Ovary (tissue), 3 donors: ENCODE measurements at regions not wholly inside any gene's neighbourhood (a gene's known extent, or its start where the extent isn't known, plus 50 kb on each side); places are given as distances from the start of the nearest gene placed in this dataset.

ENCODE experiments used
- EP300 ChIP-seq: sonication (generic); formaldehyde crosslinking; IDR thresholded peaks from one replicate; pipeline ENCODE4 v1.6.1; 2017; ENCODE audit warnings: antibody characterized with exemption
- POLR2A ChIP-seq: fragments of 450-650 bp; IDR thresholded peaks from one replicate; pipeline ENCODE4 v1.6.1; 2017; ENCODE audit warnings: antibody characterized with exemption, mild to moderate bottlenecking, moderate library complexity
- TF ChIP-seq, protein P1 (sequence below), 3 donors: fragments of 450-650 bp in 2 of 3; fragments of 200-600 bp in 1 of 3; IDR thresholded peaks; one replicate each; pipeline versions ENCODE4 v1.5.1 to v1.8.0; 2016 to 2022; ENCODE audit warnings: antibody characterized with exemption in 3 of 3, mild to moderate bottlenecking in 1 of 3
- donor health status: DM: no; HTN: no; CAD: no.

DNA sequence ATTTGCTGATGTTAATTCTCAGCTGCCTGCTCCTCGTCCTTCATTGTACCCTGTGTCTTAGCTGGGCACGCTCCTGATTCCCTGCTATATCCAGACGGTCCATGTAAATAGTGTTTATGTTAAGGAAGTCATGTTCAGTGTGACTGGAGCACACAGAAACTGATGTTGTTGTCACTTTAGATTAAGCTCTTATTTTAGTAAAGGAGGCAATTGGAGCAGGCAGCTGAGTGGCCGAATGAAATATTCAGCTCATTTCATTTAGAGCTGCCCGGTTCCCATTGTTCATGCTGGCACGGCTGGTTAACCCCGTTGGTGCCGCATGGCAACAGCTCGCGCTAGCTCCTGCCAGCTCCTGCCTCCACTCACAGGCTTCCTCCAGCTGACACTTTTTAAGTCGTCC lies 446.8 kb upstream of the SOX5 start:
- TF ChIP-seq, protein P1, sequence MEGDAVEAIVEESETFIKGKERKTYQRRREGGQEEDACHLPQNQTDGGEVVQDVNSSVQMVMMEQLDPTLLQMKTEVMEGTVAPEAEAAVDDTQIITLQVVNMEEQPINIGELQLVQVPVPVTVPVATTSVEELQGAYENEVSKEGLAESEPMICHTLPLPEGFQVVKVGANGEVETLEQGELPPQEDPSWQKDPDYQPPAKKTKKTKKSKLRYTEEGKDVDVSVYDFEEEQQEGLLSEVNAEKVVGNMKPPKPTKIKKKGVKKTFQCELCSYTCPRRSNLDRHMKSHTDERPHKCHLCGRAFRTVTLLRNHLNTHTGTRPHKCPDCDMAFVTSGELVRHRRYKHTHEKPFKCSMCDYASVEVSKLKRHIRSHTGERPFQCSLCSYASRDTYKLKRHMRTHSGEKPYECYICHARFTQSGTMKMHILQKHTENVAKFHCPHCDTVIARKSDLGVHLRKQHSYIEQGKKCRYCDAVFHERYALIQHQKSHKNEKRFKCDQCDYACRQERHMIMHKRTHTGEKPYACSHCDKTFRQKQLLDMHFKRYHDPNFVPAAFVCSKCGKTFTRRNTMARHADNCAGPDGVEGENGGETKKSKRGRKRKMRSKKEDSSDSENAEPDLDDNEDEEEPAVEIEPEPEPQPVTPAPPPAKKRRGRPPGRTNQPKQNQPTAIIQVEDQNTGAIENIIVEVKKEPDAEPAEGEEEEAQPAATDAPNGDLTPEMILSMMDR (IDR thresholded peaks at IDR 0.05): no peak
- TF ChIP-seq POLR2A: no peak
- TF ChIP-seq EP300: no peak
